ENCODE measurements at regions not wholly inside any gene's neighbourhood (a gene's known extent, or its start where the extent isn't known, plus 50 kb on each side); places are given as distances from the start of the nearest gene placed in this dataset.

DNA sequence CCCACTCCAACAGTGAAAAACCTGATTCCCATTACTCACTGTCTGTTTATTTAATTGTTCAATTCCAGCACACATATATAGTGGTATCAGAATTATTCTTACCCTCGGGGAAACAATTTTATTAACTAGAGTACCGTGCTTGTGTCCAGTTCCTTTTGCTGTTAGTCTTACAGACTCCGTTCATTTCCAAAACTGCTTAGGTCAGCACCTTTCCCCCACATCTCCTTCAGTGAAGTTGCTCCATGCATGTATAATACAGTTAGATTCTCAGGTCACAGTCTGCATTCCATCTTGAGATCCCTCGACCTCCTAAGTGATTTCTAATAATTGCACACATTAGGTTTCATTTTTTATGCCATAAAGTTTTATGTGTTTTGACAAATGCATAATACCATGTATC, 56.3 kb upstream of the ZNF521 start:
- Histone ChIP-seq H2AFZ (ENCODE audit: low read length) (no peak overlapping the region), H3K27me3 (ENCODE audit: control insufficient read depth, insufficient read depth, low read length) (no peaks in the 10 kb centered on the region), H3K9me3 (ENCODE audit: control insufficient read depth, insufficient read depth, low read depth, low read length) (no peaks in the 10 kb centered on the region), H4K20me1 (ENCODE audit: control insufficient read depth, extremely low read depth, insufficient read depth, low read length) (no peaks in the 10 kb centered on the region), H3K9ac (ENCODE audit: insufficient read depth, low read length) (no peak overlapping the region), H3K79me2 (ENCODE audit: control insufficient read depth, insufficient read depth, low read length) (no peaks in the 10 kb centered on the region), H3K4me1 (ENCODE audit: control insufficient read depth, extremely low read depth, insufficient read depth, low read length) (no peaks in the 10 kb centered on the region), H3K4me3 (replicated peaks in 1 of 4; ENCODE audit: control extremely low read depth in 1 of 4, insufficient read depth in 1 of 4, low read depth in 3 of 4, low read length in 4 of 4) (no peak overlapping the region), H3K27ac (ENCODE audit: insufficient read depth, low read length) (no peak overlapping the region), H3K4me2 (ENCODE audit: extremely low read depth, insufficient read depth, low read length) (no peak overlapping the region), H3K36me3 (ENCODE audit: control insufficient read depth, insufficient read depth, low read length) (no peaks in the 10 kb centered on the region)
- no peak for TF ChIP-seq EZH2 (IDR thresholded peaks at IDR 0.05; ENCODE audit: low read length, missing control alignments)
- TF ChIP-seq, protein P1, sequence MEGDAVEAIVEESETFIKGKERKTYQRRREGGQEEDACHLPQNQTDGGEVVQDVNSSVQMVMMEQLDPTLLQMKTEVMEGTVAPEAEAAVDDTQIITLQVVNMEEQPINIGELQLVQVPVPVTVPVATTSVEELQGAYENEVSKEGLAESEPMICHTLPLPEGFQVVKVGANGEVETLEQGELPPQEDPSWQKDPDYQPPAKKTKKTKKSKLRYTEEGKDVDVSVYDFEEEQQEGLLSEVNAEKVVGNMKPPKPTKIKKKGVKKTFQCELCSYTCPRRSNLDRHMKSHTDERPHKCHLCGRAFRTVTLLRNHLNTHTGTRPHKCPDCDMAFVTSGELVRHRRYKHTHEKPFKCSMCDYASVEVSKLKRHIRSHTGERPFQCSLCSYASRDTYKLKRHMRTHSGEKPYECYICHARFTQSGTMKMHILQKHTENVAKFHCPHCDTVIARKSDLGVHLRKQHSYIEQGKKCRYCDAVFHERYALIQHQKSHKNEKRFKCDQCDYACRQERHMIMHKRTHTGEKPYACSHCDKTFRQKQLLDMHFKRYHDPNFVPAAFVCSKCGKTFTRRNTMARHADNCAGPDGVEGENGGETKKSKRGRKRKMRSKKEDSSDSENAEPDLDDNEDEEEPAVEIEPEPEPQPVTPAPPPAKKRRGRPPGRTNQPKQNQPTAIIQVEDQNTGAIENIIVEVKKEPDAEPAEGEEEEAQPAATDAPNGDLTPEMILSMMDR (conservative IDR thresholded peaks at IDR 0.05 in 1 of 2, IDR thresholded peaks at IDR 0.05 in 1 of 2; ENCODE audit: low read depth in 1 of 2, low read length in 2 of 2) = no peak
- DNase-seq (ENCODE audit: low read depth in 2 of 2) = no peak
